ENCODE measurements at regions not wholly inside any gene's neighbourhood (a gene's known extent, or its start where the extent isn't known, plus 50 kb on each side); places are given as distances from the start of the nearest gene placed in this dataset.

DNA sequence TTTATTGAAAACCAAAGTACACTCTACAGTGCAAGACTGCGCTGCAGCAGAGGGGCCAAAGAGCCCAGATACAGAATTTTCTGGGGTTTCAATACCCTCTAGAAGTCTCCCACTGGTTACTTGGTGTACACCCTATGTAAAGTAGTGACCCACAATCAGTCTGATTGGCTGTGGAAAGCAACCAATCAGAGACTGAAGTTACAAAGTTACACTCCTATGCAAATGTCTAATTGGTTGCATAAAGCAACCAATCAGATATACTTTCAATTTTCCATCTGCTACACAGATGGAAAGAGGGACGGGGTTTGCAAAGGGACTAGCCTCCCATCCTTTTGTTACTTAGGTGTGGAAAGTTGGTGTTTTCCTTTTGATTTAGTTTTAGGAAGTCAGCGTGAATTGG, 198.9 kb upstream of the SH3BP4 start:
- H2AFZ ChIP-seq (ENCODE audit: control insufficient read depth, low read length): no peak overlapping the region
- H3K9ac ChIP-seq (ENCODE audit: control insufficient read depth, extremely low read depth, insufficient read depth, low read length): no peak overlapping the region
- no peaks in the 10 kb centered on the region for H3K27me3 ChIP-seq (ENCODE audit: control insufficient read depth, extremely low read depth, insufficient read depth, low read length)
- no peaks in the 10 kb centered on the region for H3K9me1 ChIP-seq (ENCODE audit: control insufficient read depth, extremely low read depth, insufficient read depth, low read length)
- no peaks in the 10 kb centered on the region for H3K9me3 ChIP-seq (ENCODE audit: control insufficient read depth, low read depth, low read length)
- H3K27ac ChIP-seq (ENCODE audit: control insufficient read depth, insufficient read depth, low read length): no peak overlapping the region
- dilution Hi-C loops (cut with MboI; ENCODE audit: extremely low pct_ligation_motif_present, low sequenced_read_pairs): no loop called here
- H3K4me1 ChIP-seq (ENCODE audit: control insufficient read depth, extremely low read depth, insufficient read depth, low read length): peaks cover 6% of the 10 kb centered on the region
- TF ChIP-seq, protein P1, sequence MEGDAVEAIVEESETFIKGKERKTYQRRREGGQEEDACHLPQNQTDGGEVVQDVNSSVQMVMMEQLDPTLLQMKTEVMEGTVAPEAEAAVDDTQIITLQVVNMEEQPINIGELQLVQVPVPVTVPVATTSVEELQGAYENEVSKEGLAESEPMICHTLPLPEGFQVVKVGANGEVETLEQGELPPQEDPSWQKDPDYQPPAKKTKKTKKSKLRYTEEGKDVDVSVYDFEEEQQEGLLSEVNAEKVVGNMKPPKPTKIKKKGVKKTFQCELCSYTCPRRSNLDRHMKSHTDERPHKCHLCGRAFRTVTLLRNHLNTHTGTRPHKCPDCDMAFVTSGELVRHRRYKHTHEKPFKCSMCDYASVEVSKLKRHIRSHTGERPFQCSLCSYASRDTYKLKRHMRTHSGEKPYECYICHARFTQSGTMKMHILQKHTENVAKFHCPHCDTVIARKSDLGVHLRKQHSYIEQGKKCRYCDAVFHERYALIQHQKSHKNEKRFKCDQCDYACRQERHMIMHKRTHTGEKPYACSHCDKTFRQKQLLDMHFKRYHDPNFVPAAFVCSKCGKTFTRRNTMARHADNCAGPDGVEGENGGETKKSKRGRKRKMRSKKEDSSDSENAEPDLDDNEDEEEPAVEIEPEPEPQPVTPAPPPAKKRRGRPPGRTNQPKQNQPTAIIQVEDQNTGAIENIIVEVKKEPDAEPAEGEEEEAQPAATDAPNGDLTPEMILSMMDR (optimal IDR thresholded peaks at IDR 0.05 in 1 of 3, IDR thresholded peaks at IDR 0.05 in 1 of 3, conservative IDR thresholded peaks at IDR 0.05 in 1 of 3; ENCODE audit: extremely low read depth in 1 of 3, insufficient read depth in 2 of 3, low read length in 3 of 3): no peak
- TF ChIP-seq EZH2 (IDR thresholded peaks at IDR 0.05; ENCODE audit: low read length): no peak
- H3K36me3 ChIP-seq (ENCODE audit: control insufficient read depth in 2 of 2, extremely low read depth in 1 of 2, insufficient read depth in 2 of 2, low read length in 2 of 2): no peaks in the 10 kb centered on the region
- DNase-seq (ENCODE audit: low read depth, low spot score) (no peak), FAIRE-seq (no peak)
- H3K4me2 ChIP-seq (ENCODE audit: control insufficient read depth, extremely low read depth, insufficient read depth, low read depth, low read length): no peak overlapping the region
- no peaks in the 10 kb centered on the region for H3K79me2 ChIP-seq (ENCODE audit: control insufficient read depth, insufficient read depth, low read length)
- no peaks in the 10 kb centered on the region for H4K20me1 ChIP-seq (ENCODE audit: control insufficient read depth, extremely low read depth, insufficient read depth, low read length)
- H3K4me3 ChIP-seq (ENCODE audit: control insufficient read depth in 2 of 3, extremely low read depth in 1 of 3, insufficient read depth in 2 of 3, low read depth in 1 of 3, low read length in 3 of 3): no peak overlapping the region

GRCh38 chr2:234751275-234751973, 200.4 kb upstream of the SH3BP4 start:
- no peak overlapping the region for H3K4me3 ChIP-seq (ENCODE audit: control insufficient read depth in 2 of 3, extremely low read depth in 1 of 3, insufficient read depth in 2 of 3, low read depth in 1 of 3, low read length in 3 of 3)
- H3K9me1 ChIP-seq (ENCODE audit: control insufficient read depth, extremely low read depth, insufficient read depth, low read length): no peaks in the 10 kb centered on the region
- TF ChIP-seq, protein P1 (optimal IDR thresholded peaks at IDR 0.05 in 1 of 3, IDR thresholded peaks at IDR 0.05 in 1 of 3, conservative IDR thresholded peaks at IDR 0.05 in 1 of 3; ENCODE audit: extremely low read depth in 1 of 3, insufficient read depth in 2 of 3, low read length in 3 of 3): peak in 1 of 3 experiments; percentile 56
- TF ChIP-seq EZH2 (IDR thresholded peaks at IDR 0.05; ENCODE audit: low read length): no peak
- no peak overlapping the region for H3K27ac ChIP-seq (ENCODE audit: control insufficient read depth, insufficient read depth, low read length)
- no peak for FAIRE-seq
- H2AFZ ChIP-seq (ENCODE audit: control insufficient read depth, low read length): no peak overlapping the region
- no peaks in the 10 kb centered on the region for H3K9me3 ChIP-seq (ENCODE audit: control insufficient read depth, low read depth, low read length)
- H3K4me1 ChIP-seq (ENCODE audit: control insufficient read depth, extremely low read depth, insufficient read depth, low read length): peaks cover 6% of the 10 kb centered on the region
- no peak overlapping the region for H3K9ac ChIP-seq (ENCODE audit: control insufficient read depth, extremely low read depth, insufficient read depth, low read length)
- H3K36me3 ChIP-seq (ENCODE audit: control insufficient read depth in 2 of 2, extremely low read depth in 1 of 2, insufficient read depth in 2 of 2, low read length in 2 of 2): no peaks in the 10 kb centered on the region
- no peak for DNase-seq (ENCODE audit: low read depth, low spot score)
- no peaks in the 10 kb centered on the region for H3K27me3 ChIP-seq (ENCODE audit: control insufficient read depth, extremely low read depth, insufficient read depth, low read length)
- no peaks in the 10 kb centered on the region for H3K79me2 ChIP-seq (ENCODE audit: control insufficient read depth, insufficient read depth, low read length)
- dilution Hi-C loops (cut with MboI; ENCODE audit: extremely low pct_ligation_motif_present, low sequenced_read_pairs): no loop called here
- no peaks in the 10 kb centered on the region for H4K20me1 ChIP-seq (ENCODE audit: control insufficient read depth, extremely low read depth, insufficient read depth, low read length)
- no peak overlapping the region for H3K4me2 ChIP-seq (ENCODE audit: control insufficient read depth, extremely low read depth, insufficient read depth, low read depth, low read length)

Data from keratinocyte (primary cell).